ENCODE measurements at regions not wholly inside any gene's neighbourhood (a gene's known extent, or its start where the extent isn't known, plus 50 kb on each side); places are given as distances from the start of the nearest gene placed in this dataset.

DNA sequence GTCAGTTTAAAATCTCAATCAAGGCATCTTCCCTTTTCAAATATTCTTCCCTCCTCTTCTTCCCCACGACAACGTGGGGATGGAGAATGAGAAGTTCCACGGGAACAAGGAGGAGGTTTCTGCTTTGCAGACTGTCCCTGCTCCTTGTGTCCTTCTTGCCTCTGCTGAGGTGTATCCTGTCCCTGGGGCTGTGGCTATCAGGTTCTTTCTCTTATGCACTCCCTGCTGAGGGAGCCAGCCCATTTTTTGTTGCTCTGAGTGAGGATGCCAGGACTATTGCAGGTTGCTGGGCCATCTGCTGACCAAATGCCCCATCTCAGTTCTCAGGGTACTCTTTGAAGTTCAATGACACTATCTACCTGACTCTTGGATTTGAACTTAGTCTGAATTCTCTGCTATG, 533.6 kb downstream of the RNF144B start:
- TF ChIP-seq NFRKB (IDR thresholded peaks at IDR 0.05) (no peak), SUZ12 (IDR thresholded peaks at IDR 0.05) (no peak), ZNF384 (IDR thresholded peaks at IDR 0.05) (no peak), FOXM1 (IDR thresholded peaks at IDR 0.05; ENCODE audit: borderline replicate concordance) (no peak), BHLHE40 (IDR thresholded peaks at IDR 0.05; ENCODE audit: borderline replicate concordance) (no peak), ELF4 (IDR thresholded peaks at IDR 0.05) (no peak), CTBP1 (IDR thresholded peaks at IDR 0.05; ENCODE audit: borderline replicate concordance) (no peak), FOXK2 (IDR thresholded peaks at IDR 0.05) (no peak), TARDBP (IDR thresholded peaks at IDR 0.05) (no peak), SP1 (IDR thresholded peaks at IDR 0.05) (no peak), FOXA1 (IDR thresholded peaks at IDR 0.05) (no peak)
- TF ChIP-seq, protein P1, sequence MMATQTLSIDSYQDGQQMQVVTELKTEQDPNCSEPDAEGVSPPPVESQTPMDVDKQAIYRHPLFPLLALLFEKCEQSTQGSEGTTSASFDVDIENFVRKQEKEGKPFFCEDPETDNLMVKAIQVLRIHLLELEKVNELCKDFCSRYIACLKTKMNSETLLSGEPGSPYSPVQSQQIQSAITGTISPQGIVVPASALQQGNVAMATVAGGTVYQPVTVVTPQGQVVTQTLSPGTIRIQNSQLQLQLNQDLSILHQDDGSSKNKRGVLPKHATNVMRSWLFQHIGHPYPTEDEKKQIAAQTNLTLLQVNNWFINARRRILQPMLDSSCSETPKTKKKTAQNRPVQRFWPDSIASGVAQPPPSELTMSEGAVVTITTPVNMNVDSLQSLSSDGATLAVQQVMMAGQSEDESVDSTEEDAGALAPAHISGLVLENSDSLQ (IDR thresholded peaks at IDR 0.05), result no peak

Data from HEK293T (cell line).